Neutrophil (primary cell): ENCODE measurements at regions not wholly inside any gene's neighbourhood (a gene's known extent, or its start where the extent isn't known, plus 50 kb on each side); places are given as distances from the start of the nearest gene placed in this dataset.
"Not testable (repeated sequence)": the region's sequence is repeated elsewhere in the genome, so short reads cannot be mapped to it uniquely, and the experiment has no call there.

Experiments used
- H3K27ac ChIP-seq: fragments of 200-600 bp; sonication (generic); 2 replicates; pipeline ENCODE4 v1.5.1; 2016; ENCODE audit warnings: mild to moderate bottlenecking, moderate library complexity
- H3K27me3 ChIP-seq: fragments of 200-600 bp; sonication (generic); 2 replicates; pipeline ENCODE4 v1.6.0; 2016; ENCODE audit warnings: mild to moderate bottlenecking
- H3K36me3 ChIP-seq: fragments of 200-600 bp; sonication (generic); 2 replicates; pipeline ENCODE4 v1.5.1; 2017
- H3K4me1 ChIP-seq, 2 experiments: fragments of 200-600 bp in 1 of 2; sonication (generic) in 1 of 2; 1 replicate in 1 of 2; 2 replicates in 1 of 2; pipeline versions ENCODE4 v1.5.1 to v1.6.1; 2013 to 2016; ENCODE audit warnings: low read depth in 1 of 2, low read length in 1 of 2, mild to moderate bottlenecking in 1 of 2, moderate library complexity in 1 of 2; ENCODE audit not compliant: control insufficient read depth in 1 of 2, insufficient read depth in 1 of 2
- H3K4me3 ChIP-seq, 2 experiments: fragments of 200-600 bp in 1 of 2; sonication (generic) in 1 of 2; 1 replicate in 1 of 2; 2 replicates in 1 of 2; pipeline ENCODE4 v1.5.1; 2013 to 2016; ENCODE audit warnings: low read depth in 1 of 2, low read length in 1 of 2, mild to moderate bottlenecking in 1 of 2, moderate library complexity in 1 of 2
- H3K9me3 ChIP-seq: fragments of 200-600 bp; sonication (generic); 2 replicates; pipeline ENCODE4 v1.5.1; 2016
- TF ChIP-seq, protein P1 (sequence below): fragments of 200-600 bp; sonication (generic); IDR thresholded peaks from 2 replicates; pipeline ENCODE4 v1.5.1; 2016; ENCODE audit warnings: antibody characterized with exemption

- Histone ChIP-seq H3K4me1 (peaks cover 6% of the 10 kb centered on the region in 2 experiments), H3K27me3 (no peaks in the 10 kb centered on the region), H3K36me3 (no peaks in the 10 kb centered on the region), H3K27ac (no peak overlapping the region), H3K9me3 (no peaks in the 10 kb centered on the region), H3K4me3 (no peak overlapping the region)
- TF ChIP-seq, protein P1, sequence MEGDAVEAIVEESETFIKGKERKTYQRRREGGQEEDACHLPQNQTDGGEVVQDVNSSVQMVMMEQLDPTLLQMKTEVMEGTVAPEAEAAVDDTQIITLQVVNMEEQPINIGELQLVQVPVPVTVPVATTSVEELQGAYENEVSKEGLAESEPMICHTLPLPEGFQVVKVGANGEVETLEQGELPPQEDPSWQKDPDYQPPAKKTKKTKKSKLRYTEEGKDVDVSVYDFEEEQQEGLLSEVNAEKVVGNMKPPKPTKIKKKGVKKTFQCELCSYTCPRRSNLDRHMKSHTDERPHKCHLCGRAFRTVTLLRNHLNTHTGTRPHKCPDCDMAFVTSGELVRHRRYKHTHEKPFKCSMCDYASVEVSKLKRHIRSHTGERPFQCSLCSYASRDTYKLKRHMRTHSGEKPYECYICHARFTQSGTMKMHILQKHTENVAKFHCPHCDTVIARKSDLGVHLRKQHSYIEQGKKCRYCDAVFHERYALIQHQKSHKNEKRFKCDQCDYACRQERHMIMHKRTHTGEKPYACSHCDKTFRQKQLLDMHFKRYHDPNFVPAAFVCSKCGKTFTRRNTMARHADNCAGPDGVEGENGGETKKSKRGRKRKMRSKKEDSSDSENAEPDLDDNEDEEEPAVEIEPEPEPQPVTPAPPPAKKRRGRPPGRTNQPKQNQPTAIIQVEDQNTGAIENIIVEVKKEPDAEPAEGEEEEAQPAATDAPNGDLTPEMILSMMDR = no peak
Observed at GRCh38 chr6:113779656-113780055, 77.5 kb upstream of the MARCKS start.

DNA sequence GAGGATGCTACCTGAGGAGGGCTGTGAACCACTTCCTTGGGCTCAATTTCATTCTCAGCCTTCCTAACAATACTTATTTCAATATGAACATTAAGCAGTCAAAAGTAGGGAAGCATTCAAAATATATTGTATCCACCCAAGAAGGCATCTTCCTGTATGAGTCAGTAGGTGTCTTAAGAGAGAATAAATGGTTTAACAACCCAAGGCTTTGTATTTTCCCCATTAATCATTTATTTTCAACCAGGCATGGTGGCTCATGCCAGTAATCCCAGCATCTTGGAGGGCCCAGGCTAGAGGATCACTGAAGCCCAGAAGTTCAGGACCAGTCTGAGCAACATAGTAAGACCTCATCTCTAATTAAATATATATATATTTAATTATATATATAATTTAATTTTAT, 74.5 kb upstream of the MARCKS start:
- no peak overlapping the region for H3K4me3 ChIP-seq
- no peaks in the 10 kb centered on the region for H3K27me3 ChIP-seq
- no peaks in the 10 kb centered on the region for H3K9me3 ChIP-seq
- peaks cover 4% of the 10 kb centered on the region in 2 experiments for H3K4me1 ChIP-seq
- TF ChIP-seq, protein P1 = no peak
- H3K27ac ChIP-seq = no peak overlapping the region
- no peaks in the 10 kb centered on the region for H3K36me3 ChIP-seq

- TF ChIP-seq, protein P1 = no peak
- H3K36me3 ChIP-seq = no peaks in the 10 kb centered on the region
Observed at GRCh38 chr6:113786168-113786567, 71.0 kb upstream of the MARCKS start.

DNA sequence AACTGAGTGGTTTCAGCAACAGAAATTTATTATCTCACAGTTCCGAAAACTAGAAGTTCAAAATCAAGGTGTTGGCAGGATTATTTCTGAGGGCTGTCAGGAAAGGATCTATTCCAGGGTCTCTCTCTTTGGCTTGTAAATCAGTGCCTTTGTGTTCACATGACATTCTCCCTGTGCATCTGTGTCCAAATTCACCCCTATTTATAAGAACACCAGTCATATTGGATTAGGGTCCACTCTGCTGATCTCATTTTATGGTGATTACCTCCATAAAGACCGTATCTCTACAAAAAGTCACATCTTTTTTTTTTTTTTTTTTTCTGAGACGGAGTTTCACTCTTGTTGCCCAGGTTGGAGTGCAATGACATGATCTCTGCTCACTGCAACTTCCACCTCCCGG, 68.6 kb upstream of the MARCKS start:
- H3K4me1 ChIP-seq = peaks cover 4% of the 10 kb centered on the region in 2 experiments
- TF ChIP-seq, protein P1 = no peak
- H3K27ac ChIP-seq = no peak overlapping the region
- no peaks in the 10 kb centered on the region for H3K27me3 ChIP-seq
- H3K36me3 ChIP-seq = no peaks in the 10 kb centered on the region
- no peaks in the 10 kb centered on the region for H3K9me3 ChIP-seq
- no peak overlapping the region for H3K4me3 ChIP-seq

More at GRCh38 chr6:113786168-113786567, 71.0 kb upstream of the MARCKS start:
- Histone ChIP-seq H3K4me1 (peaks cover 4% of the 10 kb centered on the region in 2 experiments), H3K27me3 (no peaks in the 10 kb centered on the region), H3K27ac (no peak overlapping the region), H3K9me3 (no peaks in the 10 kb centered on the region), H3K4me3 (no peak overlapping the region)

DNA sequence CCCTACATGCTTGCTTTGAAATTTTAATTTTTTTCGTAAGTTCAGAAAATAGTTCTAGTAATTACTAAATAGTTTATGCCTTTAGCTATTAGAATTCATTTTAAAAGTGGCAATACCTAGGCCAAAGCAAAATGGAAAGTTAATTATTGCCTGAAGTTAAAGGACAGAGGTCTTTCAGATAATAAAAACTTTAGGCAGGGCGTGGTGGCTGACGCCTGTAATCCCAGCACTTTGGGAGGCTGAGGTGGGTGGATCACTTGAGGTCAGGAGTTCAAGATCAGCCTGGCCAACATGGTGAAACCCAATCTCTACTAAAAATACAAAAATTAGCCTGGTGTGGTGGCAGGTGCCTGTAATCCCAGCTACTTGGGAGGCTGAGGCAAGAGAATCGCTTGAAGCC, 65.9 kb upstream of the MARCKS start:
- H3K36me3 ChIP-seq, H3K9me3 ChIP-seq, H3K4me1 ChIP-seq, H3K27me3 ChIP-seq, H3K4me3 ChIP-seq, H3K27ac ChIP-seq: not testable (repeated sequence)

GRCh38 chr6:113795371-113795770, 61.8 kb upstream of the MARCKS start:
- not testable (repeated sequence) for H3K27me3 ChIP-seq, H3K27ac ChIP-seq, H3K4me1 ChIP-seq, H3K4me3 ChIP-seq, H3K36me3 ChIP-seq, H3K9me3 ChIP-seq

DNA sequence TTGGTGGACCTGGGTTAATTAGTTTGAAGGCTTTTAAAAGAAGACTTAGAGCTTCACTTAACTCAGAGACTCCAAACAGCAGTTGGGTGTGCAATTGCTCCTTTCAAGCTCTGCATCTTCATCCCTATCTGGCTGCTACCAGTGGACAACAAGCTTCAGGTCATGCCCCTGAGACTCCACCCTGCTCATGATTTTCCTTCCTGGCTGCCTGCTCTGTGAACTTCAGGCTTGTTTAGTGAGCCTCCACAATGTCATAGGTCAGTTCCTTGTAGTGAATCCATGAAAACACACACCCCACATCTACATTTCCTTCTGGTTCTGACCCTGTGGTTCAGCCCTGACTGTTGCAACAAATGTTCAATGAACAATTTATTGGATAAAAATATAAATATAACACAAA, 61.1 kb upstream of the MARCKS start:
- Histone ChIP-seq H3K4me3 (no peak overlapping the region), H3K4me1 (no peaks in the 10 kb centered on the region), H3K36me3 (no peaks in the 10 kb centered on the region), H3K9me3 (no peaks in the 10 kb centered on the region), H3K27me3 (no peaks in the 10 kb centered on the region), H3K27ac (no peak overlapping the region)
- TF ChIP-seq, protein P1 = no peak
